Nephron (organoid): ENCODE measurements at regions not wholly inside any gene's neighbourhood (a gene's known extent, or its start where the extent isn't known, plus 50 kb on each side); places are given as distances from the start of the nearest gene placed in this dataset.
"Not testable (repeated sequence)": the region's sequence is repeated elsewhere in the genome, so short reads cannot be mapped to it uniquely, and the experiment has no call there.

Experiments used
- H3K27ac Mint-ChIP-seq, 3 experiments: 2 replicates each; pipeline ENCODE4 v1.8.0; 2020; ENCODE audit warnings: mixed read lengths in 3 of 3, mild to moderate bottlenecking in 2 of 3, moderate library complexity in 1 of 3
- H3K27me3 Mint-ChIP-seq: 2 replicates; pipeline ENCODE4 v1.8.0; 2021; ENCODE audit warnings: low read depth, mild to moderate bottlenecking, moderate library complexity, mixed read lengths
- H3K36me3 Mint-ChIP-seq: 2 replicates; pipeline ENCODE4 v1.8.0; 2020; ENCODE audit warnings: low read depth, mixed read lengths
- H3K4me1 Mint-ChIP-seq: 2 replicates; pipeline ENCODE4 v1.8.0; 2020; ENCODE audit warnings: mixed read lengths
- H3K4me3 Mint-ChIP-seq, 3 experiments: 2 replicates each; pipeline ENCODE4 v1.8.0; 2020; ENCODE audit warnings: mild to moderate bottlenecking in 3 of 3, mixed read lengths in 3 of 3, moderate library complexity in 2 of 3
- H3K9me3 Mint-ChIP-seq: 2 replicates; pipeline ENCODE4 v1.8.0; 2020; ENCODE audit warnings: mixed read lengths
- TF ChIP-seq, protein P1 (sequence below), 3 experiments: fragments of 200-600 bp; sonication (generic); IDR thresholded peaks; one replicate each; pipeline ENCODE4 v1.5.0; 2021; ENCODE audit warnings: antibody characterized with exemption in 3 of 3; ENCODE audit not compliant: unreplicated experiment in 3 of 3

DNA sequence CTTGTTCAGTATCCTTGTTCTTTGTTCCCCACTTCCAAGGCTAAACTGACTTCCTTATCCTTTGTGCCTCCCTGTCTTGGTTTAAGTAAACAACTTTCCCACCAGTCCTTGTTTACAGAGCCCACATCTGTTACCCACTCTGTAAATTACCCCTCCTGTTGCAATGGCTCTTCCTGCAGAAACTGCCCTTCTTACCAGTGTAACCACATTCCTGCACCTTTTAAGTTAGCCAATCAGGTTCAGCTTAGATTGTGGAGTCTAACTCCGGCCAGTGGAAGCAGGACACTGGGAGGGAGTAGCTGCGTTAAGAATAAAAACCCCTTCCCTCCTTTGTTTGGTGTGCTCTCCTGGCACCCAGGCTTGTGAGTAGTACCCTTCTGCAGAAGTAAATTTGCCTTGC lies 360.9 kb downstream of the PRDM5 start:
- Mint-ChIP-seq H3K4me3 (no peak overlapping the region), H3K27me3 (peaks cover 5% of the 10 kb centered on the region), H3K9me3 (peaks cover 12% of the 10 kb centered on the region), H3K4me1 (no peaks in the 10 kb centered on the region), H3K36me3 (peaks cover 10% of the 10 kb centered on the region), H3K27ac (peak overlapping the region in 1 of 3 experiments; percentile 51)
- TF ChIP-seq, protein P1, sequence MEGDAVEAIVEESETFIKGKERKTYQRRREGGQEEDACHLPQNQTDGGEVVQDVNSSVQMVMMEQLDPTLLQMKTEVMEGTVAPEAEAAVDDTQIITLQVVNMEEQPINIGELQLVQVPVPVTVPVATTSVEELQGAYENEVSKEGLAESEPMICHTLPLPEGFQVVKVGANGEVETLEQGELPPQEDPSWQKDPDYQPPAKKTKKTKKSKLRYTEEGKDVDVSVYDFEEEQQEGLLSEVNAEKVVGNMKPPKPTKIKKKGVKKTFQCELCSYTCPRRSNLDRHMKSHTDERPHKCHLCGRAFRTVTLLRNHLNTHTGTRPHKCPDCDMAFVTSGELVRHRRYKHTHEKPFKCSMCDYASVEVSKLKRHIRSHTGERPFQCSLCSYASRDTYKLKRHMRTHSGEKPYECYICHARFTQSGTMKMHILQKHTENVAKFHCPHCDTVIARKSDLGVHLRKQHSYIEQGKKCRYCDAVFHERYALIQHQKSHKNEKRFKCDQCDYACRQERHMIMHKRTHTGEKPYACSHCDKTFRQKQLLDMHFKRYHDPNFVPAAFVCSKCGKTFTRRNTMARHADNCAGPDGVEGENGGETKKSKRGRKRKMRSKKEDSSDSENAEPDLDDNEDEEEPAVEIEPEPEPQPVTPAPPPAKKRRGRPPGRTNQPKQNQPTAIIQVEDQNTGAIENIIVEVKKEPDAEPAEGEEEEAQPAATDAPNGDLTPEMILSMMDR (IDR thresholded peaks at IDR 0.05; ENCODE audit: unreplicated experiment in 3 of 3): no peak

DNA sequence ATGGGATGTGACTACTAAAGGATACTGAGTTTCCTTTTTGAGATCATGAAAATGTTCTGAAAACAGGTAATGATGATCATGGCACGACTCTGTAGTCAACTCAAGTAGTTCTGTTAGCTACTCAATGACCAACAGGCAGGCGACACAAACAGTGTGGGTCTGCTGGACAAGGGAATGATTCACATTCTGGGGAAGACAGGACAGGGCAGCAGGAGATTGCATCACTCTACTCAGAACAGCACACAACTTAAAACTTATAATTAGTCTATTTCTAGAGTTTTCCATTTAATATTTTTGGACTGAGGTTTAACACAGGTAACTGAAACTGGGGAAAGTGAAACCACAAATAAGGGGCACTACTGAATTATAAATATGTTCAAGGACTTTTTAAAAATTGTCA lies 365.2 kb downstream of the PRDM5 start:
- H3K27me3 Mint-ChIP-seq: peaks cover 5% of the 10 kb centered on the region
- H3K9me3 Mint-ChIP-seq: peaks cover 11% of the 10 kb centered on the region
- H3K4me3 Mint-ChIP-seq: no peak overlapping the region
- peaks cover 15% of the 10 kb centered on the region for H3K4me1 Mint-ChIP-seq
- no peak overlapping the region for H3K27ac Mint-ChIP-seq
- H3K36me3 Mint-ChIP-seq: peaks cover 10% of the 10 kb centered on the region
- TF ChIP-seq, protein P1 (IDR thresholded peaks at IDR 0.05; ENCODE audit: unreplicated experiment in 3 of 3): no peak

DNA sequence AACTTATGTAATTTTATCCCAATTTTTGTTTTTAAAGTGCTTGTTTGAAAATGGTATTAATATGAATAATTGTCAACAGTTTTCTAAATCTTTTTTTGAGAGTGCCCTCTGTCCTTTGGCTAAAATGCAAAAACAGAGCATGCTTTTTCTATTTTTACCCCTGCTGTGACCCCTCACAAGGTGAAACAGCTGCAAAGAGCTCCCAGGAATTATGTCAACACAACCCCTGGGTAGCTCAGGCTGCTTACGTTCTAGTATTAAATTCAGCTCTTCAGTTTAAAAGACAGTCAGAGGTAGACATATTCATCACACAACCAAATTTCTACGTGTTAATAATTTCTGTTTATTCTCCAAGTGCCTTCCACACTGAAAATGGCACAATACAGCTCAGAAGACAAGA lies 367.5 kb downstream of the PRDM5 start:
- TF ChIP-seq, protein P1 (IDR thresholded peaks at IDR 0.05; ENCODE audit: unreplicated experiment in 3 of 3): no peak
- Mint-ChIP-seq H3K9me3 (peaks cover 2% of the 10 kb centered on the region), H3K27ac (no peak overlapping the region), H3K36me3 (no peaks in the 10 kb centered on the region), H3K4me3 (no peak overlapping the region), H3K4me1 (peaks cover 15% of the 10 kb centered on the region), H3K27me3 (peaks cover 5% of the 10 kb centered on the region)

DNA sequence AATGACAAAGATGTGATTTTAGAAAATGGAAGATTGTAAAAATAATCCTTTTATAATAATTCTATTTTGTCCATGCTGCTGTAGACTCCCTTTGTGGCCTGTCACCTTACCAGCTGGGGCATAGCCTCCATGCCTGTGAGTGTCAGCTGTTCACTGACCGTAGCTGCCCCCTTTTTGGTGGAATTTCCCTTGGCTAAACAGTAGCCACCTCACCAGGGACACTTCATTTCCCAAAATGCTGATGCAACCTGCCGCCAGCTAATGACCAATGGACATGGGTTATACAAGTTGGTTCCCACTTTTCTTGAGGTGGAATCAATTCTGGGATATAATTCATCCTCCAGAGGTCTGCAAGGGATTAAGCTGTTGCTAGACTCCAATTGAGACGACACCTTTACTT lies 368.4 kb downstream of the PRDM5 start:
- Mint-ChIP-seq H3K4me3 (no peak overlapping the region), H3K4me1 (peaks cover 21% of the 10 kb centered on the region), H3K9me3 (peaks cover 2% of the 10 kb centered on the region), H3K36me3 (no peaks in the 10 kb centered on the region), H3K27me3 (peaks cover 5% of the 10 kb centered on the region), H3K27ac (no peak overlapping the region)
- TF ChIP-seq, protein P1 (IDR thresholded peaks at IDR 0.05; ENCODE audit: unreplicated experiment in 3 of 3): no peak

DNA sequence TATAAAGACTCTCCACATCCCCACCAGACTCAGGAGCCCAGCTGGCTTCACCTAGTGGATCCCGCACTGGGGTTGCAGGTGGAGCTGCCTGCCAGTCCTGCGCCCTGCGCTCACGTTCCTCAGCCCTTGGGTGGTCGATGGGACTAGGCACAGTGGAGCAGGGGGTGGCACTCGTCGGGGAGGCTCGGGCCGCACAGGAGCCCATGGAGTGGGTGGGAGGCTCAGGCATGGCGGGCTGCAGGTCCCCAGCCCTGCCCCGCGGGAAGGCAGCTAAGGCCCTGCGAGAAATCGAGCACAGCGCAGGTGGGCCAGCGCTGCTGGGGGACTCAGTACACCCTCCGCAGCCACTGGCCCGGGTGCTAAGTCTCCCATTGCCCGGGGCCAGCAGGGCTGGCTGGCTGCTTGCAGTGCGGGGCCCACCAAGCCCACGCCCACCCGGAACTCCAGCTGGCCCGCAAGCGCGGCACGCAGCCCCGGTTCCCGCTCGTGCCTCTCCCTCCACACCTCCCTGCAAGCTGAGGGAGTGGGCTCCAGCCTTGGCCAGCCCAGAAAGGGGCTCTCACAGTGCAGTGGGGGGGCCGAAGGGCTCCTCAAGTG lies 371.8 kb downstream of the PRDM5 start:
- not testable (repeated sequence) for H3K36me3 Mint-ChIP-seq, H3K4me3 Mint-ChIP-seq, H3K27ac Mint-ChIP-seq, H3K27me3 Mint-ChIP-seq, H3K9me3 Mint-ChIP-seq
- peaks cover 27% of the 10 kb centered on the region for H3K4me1 Mint-ChIP-seq

DNA sequence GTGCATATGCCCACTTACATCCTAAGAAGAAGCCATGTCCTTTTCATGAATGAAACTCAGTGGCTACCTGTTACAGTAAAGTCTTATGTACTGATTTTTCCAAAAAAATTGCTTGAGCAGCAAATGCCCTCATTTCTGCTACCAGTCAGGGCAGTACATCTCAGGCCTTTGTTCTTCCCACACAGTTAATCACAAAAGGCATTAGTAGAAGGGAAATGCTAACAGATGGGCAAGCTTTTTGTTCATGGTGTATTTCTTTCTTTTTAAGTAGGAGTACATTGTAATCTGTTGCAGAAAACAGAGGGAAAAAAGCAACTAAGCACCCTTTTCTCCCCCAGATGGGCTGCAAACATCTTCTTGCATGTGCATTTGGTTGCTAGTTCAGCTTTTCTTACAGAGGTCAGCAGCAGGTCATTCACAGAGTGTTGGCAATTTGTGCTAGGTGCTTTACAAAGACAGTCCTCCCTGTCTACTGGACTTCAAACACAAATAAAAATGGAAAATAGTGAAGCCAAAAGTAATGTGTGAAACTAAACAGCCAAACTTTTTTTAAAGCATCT lies 373.4 kb downstream of the PRDM5 start:
- H3K27me3 Mint-ChIP-seq: no peaks in the 10 kb centered on the region
- no peaks in the 10 kb centered on the region for H3K36me3 Mint-ChIP-seq
- H3K27ac Mint-ChIP-seq: peak overlapping the region; percentile 29 to 80 (median 74)
- H3K4me3 Mint-ChIP-seq: no peak overlapping the region
- H3K9me3 Mint-ChIP-seq: peaks cover 2% of the 10 kb centered on the region
- peaks cover 13% of the 10 kb centered on the region for H3K4me1 Mint-ChIP-seq
- TF ChIP-seq, protein P1 (IDR thresholded peaks at IDR 0.05; ENCODE audit: unreplicated experiment in 3 of 3): no peak
